ENCODE measurements at regions not wholly inside any gene's neighbourhood (a gene's known extent, or its start where the extent isn't known, plus 50 kb on each side); places are given as distances from the start of the nearest gene placed in this dataset.
"Not testable (repeated sequence)": the region's sequence is repeated elsewhere in the genome, so short reads cannot be mapped to it uniquely, and the experiment has no call there.

- DNase-seq: no peak
These were observed 518.5 kb upstream of the MDGA2 start for GRCh38 chr14:48193893-48194292.

GRCh38 chr14:48149624-48150023, 474.2 kb upstream of the MDGA2 start:
- DNase-seq: not testable (repeated sequence)

GRCh38 chr14:48140804-48141203, 465.4 kb upstream of the MDGA2 start:
- no peak for DNase-seq

GRCh38 chr14:48129472-48129871, 454.1 kb upstream of the MDGA2 start:
- no peak for DNase-seq

GRCh38 chr14:48127674-48128073, 452.3 kb upstream of the MDGA2 start:
- DNase-seq: no peak

- no peak for DNase-seq
These were observed 450.2 kb upstream of the MDGA2 start for GRCh38 chr14:48125654-48126053.

GRCh38 chr14:48113713-48114112, 438.3 kb upstream of the MDGA2 start:
- no peak for DNase-seq

- DNase-seq: no peak
These were observed 435.7 kb upstream of the MDGA2 start for GRCh38 chr14:48111151-48111550.

GRCh38 chr14:48107646-48108045, 432.2 kb upstream of the MDGA2 start:
- DNase-seq: no peak

- no peak for DNase-seq
These were observed 421.5 kb upstream of the MDGA2 start for GRCh38 chr14:48096897-48097296.

GRCh38 chr14:48086516-48086915, 411.1 kb upstream of the MDGA2 start:
- no peak for DNase-seq

- DNase-seq: no peak
These were observed 400.1 kb upstream of the MDGA2 start for GRCh38 chr14:48075487-48075886.

GRCh38 chr14:48052973-48053372, 377.6 kb upstream of the MDGA2 start:
- no peak for DNase-seq

- no peak for DNase-seq
These were observed 360.4 kb upstream of the MDGA2 start for GRCh38 chr14:48035836-48036235.

- no peak for DNase-seq
These were observed 351.7 kb upstream of the MDGA2 start for GRCh38 chr14:48027115-48027514.

GRCh38 chr14:48023881-48024280, 348.5 kb upstream of the MDGA2 start:
- no peak for DNase-seq

GRCh38 chr14:48011484-48011883, 336.1 kb upstream of the MDGA2 start:
- not testable (repeated sequence) for DNase-seq

GRCh38 chr14:48008646-48009045, 333.2 kb upstream of the MDGA2 start:
- DNase-seq: no peak

- DNase-seq: no peak
These were observed 330.6 kb upstream of the MDGA2 start for GRCh38 chr14:48005986-48006385.

GRCh38 chr14:47993883-47994282, 318.5 kb upstream of the MDGA2 start:
- no peak for DNase-seq

GRCh38 chr14:47988175-47988574, 312.8 kb upstream of the MDGA2 start:
- DNase-seq: no peak

GRCh38 chr14:47978871-47979270, 303.5 kb upstream of the MDGA2 start:
- no peak for DNase-seq

- no peak for DNase-seq
These were observed 300.7 kb upstream of the MDGA2 start for GRCh38 chr14:47976139-47976538.

GRCh38 chr14:47966076-47966810, 290.8 kb upstream of the MDGA2 start:
- DNase-seq: no peak

- no peak for DNase-seq
These were observed 286.2 kb upstream of the MDGA2 start for GRCh38 chr14:47961634-47962033.

All from NCI-H1092 treated with DMSO at 0.1 percent for 48 hours (cell line).